Loucy (cell line): ENCODE measurements at regions not wholly inside any gene's neighbourhood (a gene's known extent, or its start where the extent isn't known, plus 50 kb on each side); places are given as distances from the start of the nearest gene placed in this dataset.

ENCODE experiments used
- H2AFZ ChIP-seq: fragments of 200-600 bp; sonication (generic); 2 replicates; pipeline ENCODE4 v1.6.0; 2016; ENCODE audit warnings: antibody characterized with exemption, mild to moderate bottlenecking, low read length, moderate library complexity
- H3F3A ChIP-seq: fragments of 200-600 bp; 2 replicates; pipeline ENCODE4 v1.6.0; 2016; ENCODE audit warnings: antibody characterized with exemption, low read depth, mild to moderate bottlenecking
- H3K27me3 ChIP-seq: fragments of 200-600 bp; sonication (generic); 2 replicates; pipeline ENCODE4 v1.6.1; 2014; ENCODE audit warnings: low read length, mild to moderate bottlenecking; ENCODE audit not compliant: insufficient read depth, poor library complexity, severe bottlenecking
- H3K36me3 ChIP-seq: fragments of 200-600 bp; sonication (generic); 2 replicates; pipeline ENCODE4 v1.6.1; 2016; ENCODE audit warnings: low read length; ENCODE audit not compliant: insufficient read depth
- H3K4me1 ChIP-seq: fragments of 200-600 bp; sonication (generic); 2 replicates; pipeline ENCODE4 v1.5.1; 2014; ENCODE audit warnings: low read length, mild to moderate bottlenecking; ENCODE audit not compliant: insufficient read depth, poor library complexity, severe bottlenecking
- H3K4me2 ChIP-seq: fragments of 200-600 bp; sonication (generic); 2 replicates; pipeline ENCODE4 v1.6.0; 2014; ENCODE audit warnings: antibody characterized with exemption, low read length, low read depth, mild to moderate bottlenecking; ENCODE audit not compliant: poor library complexity, severe bottlenecking
- H3K4me3 ChIP-seq: fragments of 200-600 bp; sonication (generic); 2 replicates; pipeline ENCODE4 v1.5.1; 2014; ENCODE audit warnings: low read length, mild to moderate bottlenecking, mixed read lengths; ENCODE audit not compliant: poor library complexity, severe bottlenecking
- H3K79me2 ChIP-seq: fragments of 200-600 bp; sonication (generic); 2 replicates; pipeline ENCODE4 v1.6.1; 2014; ENCODE audit warnings: low read length; ENCODE audit not compliant: insufficient read depth
- H3K9ac ChIP-seq: fragments of 200-600 bp; sonication (generic); 2 replicates; pipeline ENCODE4 v1.6.0; 2014; ENCODE audit warnings: mild to moderate bottlenecking, low read depth, low read length, moderate library complexity; ENCODE audit not compliant: poor library complexity, severe bottlenecking
- H3K9me2 ChIP-seq: fragments of 200-600 bp; sonication (generic); replicated peaks from 2 replicates; pipeline ENCODE4 v1.6.1; 2016; ENCODE audit warnings: low read depth, low read length, mixed read lengths
- H3K9me3 ChIP-seq: fragments of 200-600 bp; sonication (generic); 2 replicates; pipeline ENCODE4 v1.6.1; 2014; ENCODE audit warnings: mild to moderate bottlenecking, antibody characterized with exemption, low read length, low read depth; ENCODE audit not compliant: insufficient read depth
- H4K20me1 ChIP-seq: fragments of 200-600 bp; sonication (generic); 2 replicates; pipeline ENCODE4 v1.6.0; 2014; ENCODE audit warnings: antibody characterized with exemption, low read length, mild to moderate bottlenecking; ENCODE audit not compliant: insufficient read depth, poor library complexity, severe bottlenecking
- EZH2phosphoT487 ChIP-seq: fragments of 200-600 bp; IDR thresholded peaks from 2 replicates; pipeline ENCODE4 v1.6.1; 2018; ENCODE audit warnings: antibody characterized with exemption, mild to moderate bottlenecking, moderate library complexity, borderline replicate concordance
- TF ChIP-seq, protein P1 (sequence below): fragments of 200-600 bp; sonication (generic); conservative IDR thresholded peaks from 2 replicates; pipeline ENCODE4 v1.5.1; 2014; ENCODE audit warnings: mild to moderate bottlenecking, antibody characterized with exemption, low read length

DNA sequence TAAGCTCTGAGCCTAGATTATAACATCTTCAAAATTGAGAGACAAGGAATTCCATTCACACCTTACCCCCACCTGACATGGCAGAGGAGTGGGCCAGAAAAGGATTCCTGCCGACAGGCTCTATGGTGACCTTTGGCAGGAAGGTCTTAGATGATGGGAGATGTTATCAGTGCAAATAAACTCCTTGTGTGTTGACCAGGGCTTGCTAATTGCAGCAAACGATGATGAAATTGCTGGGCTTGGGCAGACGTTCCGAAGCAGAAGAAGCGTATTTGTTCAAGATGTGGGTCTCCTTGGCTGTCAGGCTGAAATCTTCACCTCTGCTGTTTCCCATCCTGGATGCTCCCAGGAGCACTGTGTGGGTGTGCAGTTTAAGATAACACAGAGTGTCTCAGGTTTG lies 183.7 kb upstream of the CADM1 start:
- H3K27me3 ChIP-seq, result no peaks in the 10 kb centered on the region
- no peak overlapping the region for H3K4me3 ChIP-seq
- no peaks in the 10 kb centered on the region for H3K79me2 ChIP-seq
- H3K4me2 ChIP-seq, result no peak overlapping the region
- H3F3A ChIP-seq, result no peaks in the 10 kb centered on the region
- TF ChIP-seq EZH2phosphoT487, result no peak
- TF ChIP-seq, protein P1, sequence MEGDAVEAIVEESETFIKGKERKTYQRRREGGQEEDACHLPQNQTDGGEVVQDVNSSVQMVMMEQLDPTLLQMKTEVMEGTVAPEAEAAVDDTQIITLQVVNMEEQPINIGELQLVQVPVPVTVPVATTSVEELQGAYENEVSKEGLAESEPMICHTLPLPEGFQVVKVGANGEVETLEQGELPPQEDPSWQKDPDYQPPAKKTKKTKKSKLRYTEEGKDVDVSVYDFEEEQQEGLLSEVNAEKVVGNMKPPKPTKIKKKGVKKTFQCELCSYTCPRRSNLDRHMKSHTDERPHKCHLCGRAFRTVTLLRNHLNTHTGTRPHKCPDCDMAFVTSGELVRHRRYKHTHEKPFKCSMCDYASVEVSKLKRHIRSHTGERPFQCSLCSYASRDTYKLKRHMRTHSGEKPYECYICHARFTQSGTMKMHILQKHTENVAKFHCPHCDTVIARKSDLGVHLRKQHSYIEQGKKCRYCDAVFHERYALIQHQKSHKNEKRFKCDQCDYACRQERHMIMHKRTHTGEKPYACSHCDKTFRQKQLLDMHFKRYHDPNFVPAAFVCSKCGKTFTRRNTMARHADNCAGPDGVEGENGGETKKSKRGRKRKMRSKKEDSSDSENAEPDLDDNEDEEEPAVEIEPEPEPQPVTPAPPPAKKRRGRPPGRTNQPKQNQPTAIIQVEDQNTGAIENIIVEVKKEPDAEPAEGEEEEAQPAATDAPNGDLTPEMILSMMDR, result no peak
- no peaks in the 10 kb centered on the region for H3K36me3 ChIP-seq
- H3K9me2 ChIP-seq, result no peaks in the 10 kb centered on the region
- no peaks in the 10 kb centered on the region for H3K4me1 ChIP-seq
- H3K9me3 ChIP-seq, result no peaks in the 10 kb centered on the region
- H2AFZ ChIP-seq, result no peak overlapping the region
- no peaks in the 10 kb centered on the region for H4K20me1 ChIP-seq
- H3K9ac ChIP-seq, result no peak overlapping the region

GRCh38 chr11:115684699-115685098 lies 180.5 kb upstream of the CADM1 start:
- H3F3A ChIP-seq, result no peaks in the 10 kb centered on the region
- no peaks in the 10 kb centered on the region for H3K79me2 ChIP-seq
- H3K4me2 ChIP-seq, result no peak overlapping the region
- H3K27me3 ChIP-seq, result no peaks in the 10 kb centered on the region
- H3K9ac ChIP-seq, result no peak overlapping the region
- H3K9me3 ChIP-seq, result no peaks in the 10 kb centered on the region
- no peak overlapping the region for H3K4me3 ChIP-seq
- no peaks in the 10 kb centered on the region for H3K4me1 ChIP-seq
- H3K36me3 ChIP-seq, result no peaks in the 10 kb centered on the region
- no peaks in the 10 kb centered on the region for H3K9me2 ChIP-seq
- no peak overlapping the region for H2AFZ ChIP-seq
- H4K20me1 ChIP-seq, result no peaks in the 10 kb centered on the region
- TF ChIP-seq, protein P1, result no peak
- TF ChIP-seq EZH2phosphoT487, result no peak

GRCh38 chr11:115684135-115684534 lies 179.9 kb upstream of the CADM1 start:
- H3K27me3 ChIP-seq, result no peaks in the 10 kb centered on the region
- no peaks in the 10 kb centered on the region for H3K9me3 ChIP-seq
- H3K4me2 ChIP-seq, result no peak overlapping the region
- H3K9ac ChIP-seq, result no peak overlapping the region
- no peak for TF ChIP-seq EZH2phosphoT487
- TF ChIP-seq, protein P1, result no peak
- H3K4me3 ChIP-seq, result no peak overlapping the region
- H3K36me3 ChIP-seq, result no peaks in the 10 kb centered on the region
- no peaks in the 10 kb centered on the region for H3F3A ChIP-seq
- no peaks in the 10 kb centered on the region for H3K4me1 ChIP-seq
- H3K79me2 ChIP-seq, result no peaks in the 10 kb centered on the region
- H2AFZ ChIP-seq, result no peak overlapping the region
- no peaks in the 10 kb centered on the region for H4K20me1 ChIP-seq
- no peaks in the 10 kb centered on the region for H3K9me2 ChIP-seq
